HepG2 (cell line): ENCODE measurements at regions not wholly inside any gene's neighbourhood (a gene's known extent, or its start where the extent isn't known, plus 50 kb on each side); places are given as distances from the start of the nearest gene placed in this dataset.

Experiments used
- ATAC-seq: fragments of 200-7000 bp; cut with Tn5 transposase; 3 replicates; pipeline ENCODE4 v1.9.1; 2020; ENCODE audit warnings: mild to moderate bottlenecking, moderate library complexity
- BruUV-seq: library from RNA; stranded (reverse); fragments of 400-500 nt; replicated peaks from 2 replicates; lab custom pipeline; 2021; lab: Mats Ljungman, UMichigan
- CTCF ChIA-PET: fragments of 300-600 bp; formaldehyde crosslinking; extraction: SDS; loops from one replicate; lab custom pipeline; 2021; ENCODE audit warnings: low total read pairs, inconsistent platforms, low intra/inter-chr PET ratio; lab: Yijun Ruan, JAX
- POLR2A ChIA-PET: fragments of 350-600 bp; sonication (Branson Sonifier 250); formaldehyde crosslinking; loops from one replicate; lab custom pipeline; 2020; ENCODE audit warnings: antibody characterized with exemption, inconsistent platforms; lab: Yijun Ruan, JAX
- DNase-seq: peaks from one replicate; pipeline ENCODE4 v3.0.0-alpha.2; 2015; ENCODE audit warnings: low spot score
- FAIRE-seq: peaks from 3 replicates; lab custom pipeline; 2011; peaks lifted over from hg19 to GRCh38; lab: Jason Lieb, UNC
- H2AFZ ChIP-seq: one replicate; pipeline ENCODE4 v1.6.1; 2011; ENCODE audit warnings: low read length, inconsistent platforms
- H3K27ac ChIP-seq: fragments of 300-600 bp; 3 replicates; pipeline ENCODE4 v1.8.0; 2011; ENCODE audit warnings: mixed run types, mild to moderate bottlenecking, mixed read lengths, low read length, inconsistent platforms; ENCODE audit not compliant: insufficient read depth; ENCODE audit errors: extremely low read length
- H3K27me3 ChIP-seq, 2 experiments: fragments of 200-600 bp in 1 of 2; 2 replicates in 1 of 2; 3 replicates in 1 of 2; pipeline versions ENCODE4 v1.6.0 to v1.8.0; 2011; ENCODE audit warnings: low read length in 2 of 2, mild to moderate bottlenecking in 2 of 2, moderate library complexity in 2 of 2, inconsistent platforms in 1 of 2; ENCODE audit not compliant: insufficient read depth in 2 of 2, control insufficient read depth in 1 of 2
- H3K36me3 ChIP-seq, 2 experiments: fragments of 200-600 bp in 1 of 2; replicated peaks in 1 of 2; 2 replicates in 1 of 2; 3 replicates in 1 of 2; pipeline versions ENCODE4 v1.5.1 to v1.8.0; 2011; ENCODE audit warnings: low read length in 2 of 2, inconsistent platforms in 1 of 2; ENCODE audit not compliant: insufficient read depth in 2 of 2, control insufficient read depth in 1 of 2
- H3K4me1 ChIP-seq: 2 replicates; pipeline ENCODE4 v1.5.1; 2012; ENCODE audit warnings: low read length, inconsistent platforms; ENCODE audit not compliant: insufficient read depth
- H3K4me2 ChIP-seq: 2 replicates; pipeline ENCODE4 v1.6.0; 2011; ENCODE audit warnings: low read depth, low read length, inconsistent platforms
- H3K4me3 ChIP-seq, 3 experiments: fragments of 200-600 bp in 1 of 3; sonication (generic), shearing (Covaris generic) in 1 of 3; replicated peaks in 1 of 3; 2 replicates each; pipeline ENCODE4 v1.5.1; 2011 to 2016; ENCODE audit warnings: low read length in 3 of 3, inconsistent platforms in 2 of 3, low read depth in 2 of 3, mild to moderate bottlenecking in 2 of 3, control low read depth in 1 of 3, mixed read lengths in 1 of 3; ENCODE audit not compliant: insufficient read depth in 1 of 3
- H3K79me2 ChIP-seq: one replicate; pipeline ENCODE4 v1.6.1; 2011; ENCODE audit warnings: low read length, inconsistent platforms; ENCODE audit not compliant: insufficient read depth
- H3K9ac ChIP-seq: 2 replicates; pipeline ENCODE4 v1.6.0; 2011; ENCODE audit warnings: mild to moderate bottlenecking, low read depth, low read length, inconsistent platforms; ENCODE audit not compliant: insufficient read depth
- H3K9me3 ChIP-seq: 2 replicates; pipeline ENCODE4 v1.5.1; 2012; ENCODE audit warnings: mild to moderate bottlenecking, low read length
- H4K20me1 ChIP-seq: 2 replicates; pipeline ENCODE4 v1.6.0; 2011; ENCODE audit warnings: inconsistent platforms, mild to moderate bottlenecking, low read length, moderate library complexity; ENCODE audit not compliant: insufficient read depth
- CC2D1A ChIP-seq: sonication (generic); formaldehyde crosslinking; IDR thresholded peaks from 2 replicates; pipeline ENCODE4 v1.8.1; 2023; ENCODE audit warnings: mild to moderate bottlenecking, missing genetic modification reagents
- CEBPB ChIP-seq: IDR thresholded peaks from 2 replicates; pipeline ENCODE4 v1.6.1; 2011; ENCODE audit warnings: low read depth, low read length, improper control_type of control experiment, borderline replicate concordance
- KAT7 ChIP-seq: IDR thresholded peaks from 2 replicates; pipeline ENCODE4 v1.6.1; 2018; ENCODE audit warnings: borderline replicate concordance, missing compliant biosample characterization
- PRMT3 ChIP-seq: sonication (generic); formaldehyde crosslinking; IDR thresholded peaks from 2 replicates; pipeline ENCODE4 v1.8.1; 2022; ENCODE audit warnings: low read depth, mild to moderate bottlenecking, moderate library complexity, missing genetic modification reagents, borderline replicate concordance
- SMARCC2 ChIP-seq: fragments of 450-650 bp; IDR thresholded peaks from 2 replicates; pipeline ENCODE4 v1.6.1; 2017; ENCODE audit warnings: antibody characterized with exemption, mild to moderate bottlenecking
- TOE1 ChIP-seq: sonication (generic); formaldehyde crosslinking; IDR thresholded peaks from 2 replicates; pipeline ENCODE4 v1.4.0; 2020; ENCODE audit warnings: mild to moderate bottlenecking, missing genetic modification reagents
- ZMAT5 ChIP-seq: sonication (generic); formaldehyde crosslinking; IDR thresholded peaks from 2 replicates; pipeline ENCODE4 v1.5.0; 2020; ENCODE audit warnings: mild to moderate bottlenecking, low read depth, missing genetic modification reagents, borderline replicate concordance
- WGBS: methylation state at CpG from one replicate; pipeline ENCODE4 v1.1.6; 2017; ENCODE audit warnings: low lambda C conversion rate; 5-methylcytosine and 5-hydroxymethylcytosine counted together
- in situ Hi-C: cut with HindIII; loops from 2 replicates; pipeline ENCODE4 v1.10.0; 2017; ENCODE audit warnings: low pct_unique_long_range_greater_than_20kb; ENCODE audit not compliant: extremely low pct_ligation_motif_present
- intact Hi-C: fragments of 100-400 bp; cut with micrococcal nuclease; formaldehyde crosslinking; loops from one replicate; pipeline ENCODE4 v1.10.0; 2022; ENCODE audit not compliant: unreplicated experiment

- no peak for TF ChIP-seq KAT7 (CRISPR knock-in tag)
Observed at GRCh38 chr22:22034469-22035132, 52.0 kb upstream of the TOP3B start (continued).

GRCh38 chr22:22033803-22034468 lies 51.3 kb upstream of the TOP3B start:
- no peaks in the 10 kb centered on the region for H3K9me3 ChIP-seq
- H3K4me1 ChIP-seq = no peaks in the 10 kb centered on the region
- H3K4me3 ChIP-seq = no peak overlapping the region
- intact Hi-C loops = no loop called here
- POLR2A ChIA-PET = no interaction called here
- BruUV-seq = no TSS peak
- CTCF ChIA-PET = no interaction called here
- WGBS = 31% methylated on average over 4 of the region's 5 CpGs
- no peak overlapping the region for H3K27ac ChIP-seq
- no peak for ATAC-seq
- no peak overlapping the region for H2AFZ ChIP-seq
- H3K4me2 ChIP-seq = no peak overlapping the region
- no peak for TF ChIP-seq PRMT3
- no peak for TF ChIP-seq CEBPB
- TF ChIP-seq CC2D1A (CRISPR knock-in tag) = no peak
- TF ChIP-seq ZMAT5 (CRISPR knock-in tag) = no peak
- TF ChIP-seq TOE1 (CRISPR knock-in tag) = no peak
- no peak for TF ChIP-seq SMARCC2
- TF ChIP-seq, all 625 proteins: peak for 0
- Histone ChIP-seq H3K36me3 (no peaks in the 10 kb centered on the region), H3K9ac (no peak overlapping the region), H4K20me1 (no peaks in the 10 kb centered on the region), H3K27me3 (peaks cover 0 to 14% of the 10 kb centered on the region in 2 experiments; a peak in 2 of 5 replicates), H3K79me2 (no peaks in the 10 kb centered on the region)
- DNase-seq = no peak
- in situ Hi-C loops = no loop called here
- no peak for FAIRE-seq
